HG03039 (cell line): ENCODE measurements at regions not wholly inside any gene's neighbourhood (a gene's known extent, or its start where the extent isn't known, plus 50 kb on each side); places are given as distances from the start of the nearest gene placed in this dataset.
"Not testable (repeated sequence)": the region's sequence is repeated elsewhere in the genome, so short reads cannot be mapped to it uniquely, and the experiment has no call there.

Experiments used
- ATAC-seq: cut with Tn5 transposase; IDR thresholded peaks from one replicate; pipeline ENCODE4 v1.9.1; 2021; ENCODE audit warnings: mild to moderate bottlenecking, moderate library complexity; ENCODE audit not compliant: unreplicated experiment

GRCh38 chr1:121518726-121519041 is 333.9 kb downstream of the SRGAP2C start:
- ATAC-seq: no peak

- ATAC-seq: no peak
These were observed 334.4 kb downstream of the SRGAP2C start for GRCh38 chr1:121519042-121519755.

GRCh38 chr1:121519756-121520286 is 335.0 kb downstream of the SRGAP2C start:
- ATAC-seq: not testable (repeated sequence)

GRCh38 chr1:121522061-121522759 is 337.4 kb downstream of the SRGAP2C start:
- ATAC-seq: no peak

- ATAC-seq: not testable (repeated sequence)
These were observed 338.3 kb downstream of the SRGAP2C start for GRCh38 chr1:121523112-121523511.

- no peak for ATAC-seq
These were observed 340.6 kb downstream of the SRGAP2C start for GRCh38 chr1:121525355-121525754.

- not testable (repeated sequence) for ATAC-seq
These were observed 344.2 kb downstream of the SRGAP2C start for GRCh38 chr1:121528958-121529357.

- not testable (repeated sequence) for ATAC-seq
These were observed 345.3 kb downstream of the SRGAP2C start for GRCh38 chr1:121530026-121530425.

- ATAC-seq: not testable (repeated sequence)
These were observed 347.0 kb downstream of the SRGAP2C start for GRCh38 chr1:121531747-121532146.

- ATAC-seq: not testable (repeated sequence)
These were observed 353.4 kb downstream of the SRGAP2C start for GRCh38 chr1:121538148-121538547.

GRCh38 chr1:121538943-121539575 is 354.3 kb downstream of the SRGAP2C start:
- ATAC-seq: no peak

GRCh38 chr1:121543988-121544387 is 359.2 kb downstream of the SRGAP2C start:
- not testable (repeated sequence) for ATAC-seq

GRCh38 chr1:121544500-121544899 is 359.7 kb downstream of the SRGAP2C start:
- no peak for ATAC-seq

- ATAC-seq: not testable (repeated sequence)
These were observed 361.1 kb downstream of the SRGAP2C start for GRCh38 chr1:121545899-121546298.

- no peak for ATAC-seq
These were observed 362.2 kb downstream of the SRGAP2C start for GRCh38 chr1:121546830-121547591.

- ATAC-seq: not testable (repeated sequence)
These were observed 363.0 kb downstream of the SRGAP2C start for GRCh38 chr1:121547726-121548125.

- not testable (repeated sequence) for ATAC-seq
These were observed 366.0 kb downstream of the SRGAP2C start for GRCh38 chr1:121550817-121551216.

GRCh38 chr1:121551491-121551890 is 366.7 kb downstream of the SRGAP2C start:
- not testable (repeated sequence) for ATAC-seq

GRCh38 chr1:121556560-121556959 is 371.8 kb downstream of the SRGAP2C start:
- not testable (repeated sequence) for ATAC-seq

- ATAC-seq: not testable (repeated sequence)
These were observed 373.3 kb downstream of the SRGAP2C start for GRCh38 chr1:121558034-121558433.

GRCh38 chr1:121558514-121558913 is 373.7 kb downstream of the SRGAP2C start:
- no peak for ATAC-seq
